Stimulated activated naive CD8-positive, alpha-beta T cell treated with anti-CD3 and anti-CD28 coated beads, Interleukin-15, amount 100 ng/mL, for 72 hours (primary cell): ENCODE measurements at regions not wholly inside any gene's neighbourhood (a gene's known extent, or its start where the extent isn't known, plus 50 kb on each side); places are given as distances from the start of the nearest gene placed in this dataset.
"Not testable (repeated sequence)": the region's sequence is repeated elsewhere in the genome, so short reads cannot be mapped to it uniquely, and the experiment has no call there.

ENCODE experiments used
- ATAC-seq: fragments of 150-1000 bp; cut with Tn5 transposase; 2 replicates; pipeline ENCODE4 v1.10.0; 2021; ENCODE audit warnings: mild to moderate bottlenecking, moderate library complexity
- DNase-seq, 2 donors: peaks; one replicate each; pipeline ENCODE4 v3.0.0; 2021 to 2022
- H3K27ac Mint-ChIP-seq, 2 donors: one replicate each; pipeline ENCODE4 v1.8.0; 2022; ENCODE audit warnings: mild to moderate bottlenecking in 2 of 2, mixed read lengths in 2 of 2, moderate library complexity in 2 of 2
- H3K27me3 Mint-ChIP-seq: one replicate; pipeline ENCODE4 v1.8.0; 2022; ENCODE audit warnings: mixed read lengths
- H3K4me1 Mint-ChIP-seq: one replicate; pipeline ENCODE4 v1.8.0; 2022; ENCODE audit warnings: mild to moderate bottlenecking, mixed read lengths
- H3K4me3 Mint-ChIP-seq, 2 donors: one replicate each; pipeline ENCODE4 v1.8.0; 2022; ENCODE audit warnings: mild to moderate bottlenecking in 2 of 2, mixed read lengths in 2 of 2, moderate library complexity in 1 of 2
- H3K9me3 Mint-ChIP-seq, 2 donors: one replicate each; pipeline ENCODE4 v1.8.0; 2022; ENCODE audit warnings: mixed read lengths in 2 of 2

DNA sequence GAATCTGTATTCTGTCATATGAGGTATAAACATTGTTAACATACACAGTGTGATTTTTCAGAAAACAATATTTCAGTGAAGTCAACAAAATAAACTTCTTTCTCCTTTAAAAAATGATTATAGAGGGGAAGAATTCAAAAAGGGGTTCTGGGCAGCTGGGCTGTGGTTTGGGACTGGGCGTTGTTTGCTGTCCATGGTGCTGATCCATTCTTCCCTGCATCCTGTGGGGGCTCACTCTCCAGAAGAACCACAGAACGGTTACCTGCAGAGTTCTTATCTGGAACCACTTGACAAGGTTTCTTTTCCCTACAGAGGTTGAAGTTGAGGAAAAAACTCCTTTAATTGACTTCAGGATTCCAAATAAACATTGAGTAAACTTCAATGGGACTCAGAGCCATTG is 1091.0 kb downstream of the CDH8 start:
- DNase-seq (no peak), ATAC-seq (no peak)
- peaks cover 7 to 8% of the 10 kb centered on the region in 2 donors for H3K9me3 Mint-ChIP-seq
- no peaks in the 10 kb centered on the region for H3K27me3 Mint-ChIP-seq
- H3K4me1 Mint-ChIP-seq = no peaks in the 10 kb centered on the region
- H3K27ac Mint-ChIP-seq = no peak overlapping the region
- H3K4me3 Mint-ChIP-seq = no peak overlapping the region

- not testable (repeated sequence) for DNase-seq, H3K27me3 Mint-ChIP-seq, H3K27ac Mint-ChIP-seq, ATAC-seq, H3K4me3 Mint-ChIP-seq, H3K4me1 Mint-ChIP-seq
- H3K9me3 Mint-ChIP-seq = peaks cover 16 to 26% of the 10 kb centered on the region in 2 donors
Observed at GRCh38 chr16:60936189-60936588, 1100.0 kb downstream of the CDH8 start.

GRCh38 chr16:60932600-60932999 is 1103.6 kb downstream of the CDH8 start:
- no peaks in the 10 kb centered on the region for H3K27me3 Mint-ChIP-seq
- no peaks in the 10 kb centered on the region for H3K4me1 Mint-ChIP-seq
- DNase-seq = no peak
- H3K4me3 Mint-ChIP-seq = no peak overlapping the region
- no peak for ATAC-seq
- H3K9me3 Mint-ChIP-seq = peaks cover 9 to 17% of the 10 kb centered on the region in 2 donors
- H3K27ac Mint-ChIP-seq = no peak overlapping the region

DNA sequence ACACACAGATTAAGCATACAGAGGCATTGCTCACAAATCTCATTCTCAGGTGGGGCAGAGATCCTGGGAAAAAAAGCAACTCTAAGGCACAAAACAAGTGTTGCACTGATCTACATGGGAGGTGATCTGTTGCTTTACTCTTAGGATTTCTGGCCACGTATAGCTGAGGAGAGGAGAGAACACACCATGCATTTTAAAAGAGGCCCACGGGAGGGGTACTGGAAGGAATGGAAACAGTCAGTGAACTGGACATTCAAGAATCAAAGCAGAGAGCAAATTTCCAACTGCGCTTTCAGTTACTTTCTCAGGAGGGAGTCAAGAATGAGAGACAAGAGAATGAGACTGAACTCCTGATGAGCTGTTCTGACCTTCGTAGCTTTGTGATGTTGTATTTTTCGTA is 1105.9 kb downstream of the CDH8 start:
- Mint-ChIP-seq H3K27ac (no peak overlapping the region), H3K27me3 (no peaks in the 10 kb centered on the region), H3K4me3 (no peak overlapping the region), H3K4me1 (no peaks in the 10 kb centered on the region), H3K9me3 (peaks cover 5 to 35% of the 10 kb centered on the region in 2 donors)
- no peak for DNase-seq
- no peak for ATAC-seq

GRCh38 chr16:60922920-60923319 is 1113.3 kb downstream of the CDH8 start:
- Mint-ChIP-seq H3K27me3 (no peaks in the 10 kb centered on the region), H3K4me3 (no peak overlapping the region), H3K27ac (no peak overlapping the region), H3K9me3 (peaks cover 5 to 30% of the 10 kb centered on the region in 2 donors), H3K4me1 (no peaks in the 10 kb centered on the region)
- DNase-seq (no peak), ATAC-seq (no peak)

DNA sequence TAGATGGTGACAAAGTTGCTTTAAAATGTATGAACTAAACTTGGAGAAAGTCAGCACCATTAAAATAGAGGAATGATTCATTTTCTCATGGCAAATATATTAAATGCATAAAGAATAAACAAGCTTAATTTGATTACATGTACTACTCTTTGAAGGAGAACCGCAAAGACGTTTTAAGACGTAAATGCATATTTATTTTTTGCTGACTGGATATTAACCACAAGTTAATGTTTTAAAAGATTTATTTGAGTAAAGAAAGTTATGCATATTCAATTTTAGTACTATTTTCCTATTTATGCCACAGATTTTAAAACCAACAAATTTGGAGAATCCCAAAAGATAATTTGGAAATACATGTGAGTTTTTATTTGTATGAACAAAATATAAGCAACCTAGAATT is 1121.9 kb downstream of the CDH8 start:
- Mint-ChIP-seq H3K4me1 (no peaks in the 10 kb centered on the region), H3K27me3 (no peaks in the 10 kb centered on the region), H3K4me3 (no peak overlapping the region), H3K27ac (no peak overlapping the region), H3K9me3 (peaks cover 4 to 8% of the 10 kb centered on the region in 2 donors)
- DNase-seq (no peak), ATAC-seq (no peak)

DNA sequence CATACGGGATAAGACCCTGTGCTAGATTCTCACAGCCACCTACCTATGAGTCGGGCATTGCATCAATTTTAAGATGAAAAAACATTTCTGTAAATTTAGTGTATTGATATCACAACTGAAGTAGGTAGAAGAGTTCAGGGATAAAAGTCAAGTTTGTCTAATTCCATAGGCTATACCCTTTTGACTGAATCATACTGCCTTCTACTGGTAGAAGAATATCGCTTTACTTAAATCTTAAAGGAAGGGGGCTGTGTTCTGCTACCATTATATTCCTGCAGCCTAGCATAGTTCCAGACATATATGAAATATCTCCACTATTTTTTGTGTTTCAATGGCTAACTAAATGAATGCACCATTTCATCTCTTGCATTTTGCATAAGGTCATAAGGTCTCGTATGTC is 1128.6 kb downstream of the CDH8 start:
- ATAC-seq = no peak
- no peaks in the 10 kb centered on the region for H3K27me3 Mint-ChIP-seq
- H3K4me1 Mint-ChIP-seq = no peaks in the 10 kb centered on the region
- no peak for DNase-seq
- peaks cover 6 to 7% of the 10 kb centered on the region in 2 donors for H3K9me3 Mint-ChIP-seq
- no peak overlapping the region for H3K4me3 Mint-ChIP-seq
- no peak overlapping the region for H3K27ac Mint-ChIP-seq

GRCh38 chr16:60905811-60906210 is 1130.4 kb downstream of the CDH8 start:
- Mint-ChIP-seq H3K27me3 (no peaks in the 10 kb centered on the region), H3K27ac (no peak overlapping the region), H3K4me3 (no peak overlapping the region), H3K9me3 (peaks cover 6 to 7% of the 10 kb centered on the region in 2 donors), H3K4me1 (no peaks in the 10 kb centered on the region)
- ATAC-seq = no peak
- DNase-seq = no peak

- Mint-ChIP-seq H3K4me1 (no peaks in the 10 kb centered on the region), H3K9me3 (peaks cover 0 to 5% of the 10 kb centered on the region in 2 donors), H3K4me3 (no peak overlapping the region), H3K27ac (no peak overlapping the region), H3K27me3 (no peaks in the 10 kb centered on the region)
- DNase-seq (no peak), ATAC-seq (no peak)
Observed at GRCh38 chr16:60902114-60902513, 1134.1 kb downstream of the CDH8 start.

DNA sequence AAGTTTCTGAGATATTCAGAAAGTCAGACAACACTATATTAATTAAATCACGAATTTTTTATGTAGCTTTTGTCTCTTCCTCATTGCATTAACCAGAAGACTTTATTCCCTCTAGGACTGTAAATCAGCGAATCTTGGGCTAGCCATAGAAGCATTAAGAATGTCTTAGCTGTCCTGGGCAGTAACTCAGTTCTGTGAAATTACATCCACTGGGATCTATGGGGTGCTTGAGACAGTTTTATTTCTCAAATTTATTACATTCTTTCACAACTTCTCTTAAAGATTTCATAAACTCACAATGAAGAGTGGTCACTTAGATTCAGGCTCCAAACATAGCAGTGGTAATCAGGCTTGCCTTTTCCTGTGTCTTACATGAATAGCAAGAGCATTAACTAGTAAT is 1153.4 kb downstream of the CDH8 start:
- H3K27ac Mint-ChIP-seq = no peak overlapping the region
- H3K27me3 Mint-ChIP-seq = no peaks in the 10 kb centered on the region
- ATAC-seq = no peak

GRCh38 chr16:60852635-60853034 is 1183.6 kb downstream of the CDH8 start:
- H3K4me3 Mint-ChIP-seq = no peak overlapping the region
- DNase-seq (no peak), ATAC-seq (no peak)
- H3K9me3 Mint-ChIP-seq = peaks cover 6 to 8% of the 10 kb centered on the region in 2 donors
- H3K27me3 Mint-ChIP-seq = no peaks in the 10 kb centered on the region
- H3K4me1 Mint-ChIP-seq = no peaks in the 10 kb centered on the region
- H3K27ac Mint-ChIP-seq = no peak overlapping the region

More for the DNA sequence above, 1153.4 kb downstream of the CDH8 start:
- no peaks in the 10 kb centered on the region for H3K4me1 Mint-ChIP-seq
- H3K9me3 Mint-ChIP-seq = peaks cover 6 to 10% of the 10 kb centered on the region in 2 donors
- no peak for DNase-seq
- H3K4me3 Mint-ChIP-seq = no peak overlapping the region

GRCh38 chr16:60821661-60822060 is 1214.6 kb downstream of the CDH8 start:
- H3K4me3 Mint-ChIP-seq = no peak overlapping the region
- no peaks in the 10 kb centered on the region for H3K27me3 Mint-ChIP-seq
- DNase-seq = no peak
- no peaks in the 10 kb centered on the region for H3K4me1 Mint-ChIP-seq
- H3K27ac Mint-ChIP-seq = no peak overlapping the region
- no peak for ATAC-seq
- H3K9me3 Mint-ChIP-seq = peaks cover 13 to 26% of the 10 kb centered on the region in 2 donors

DNA sequence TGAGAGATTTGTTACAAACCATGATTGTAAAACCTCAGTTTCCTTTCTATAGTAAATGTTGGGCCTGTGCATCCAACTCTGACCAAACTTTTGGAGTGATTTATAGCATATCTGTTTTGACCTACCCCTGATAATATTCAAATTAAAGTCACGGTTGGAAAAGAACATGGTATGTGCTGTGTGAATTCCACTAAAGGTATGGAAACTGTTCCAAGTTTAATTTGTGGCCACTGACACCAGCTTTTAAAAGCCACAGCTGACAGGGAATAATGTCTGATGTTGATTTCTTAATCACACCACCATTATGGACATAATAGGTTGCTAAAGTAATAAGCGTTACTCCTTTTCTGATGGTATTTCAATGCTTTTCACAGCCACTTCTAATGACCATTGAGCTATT is 1215.9 kb downstream of the CDH8 start:
- H3K27me3 Mint-ChIP-seq = no peaks in the 10 kb centered on the region
- DNase-seq = no peak
- peaks cover 16 to 29% of the 10 kb centered on the region in 2 donors for H3K9me3 Mint-ChIP-seq
- no peaks in the 10 kb centered on the region for H3K4me1 Mint-ChIP-seq
- no peak for ATAC-seq
- H3K4me3 Mint-ChIP-seq = no peak overlapping the region
- no peak overlapping the region for H3K27ac Mint-ChIP-seq

DNA sequence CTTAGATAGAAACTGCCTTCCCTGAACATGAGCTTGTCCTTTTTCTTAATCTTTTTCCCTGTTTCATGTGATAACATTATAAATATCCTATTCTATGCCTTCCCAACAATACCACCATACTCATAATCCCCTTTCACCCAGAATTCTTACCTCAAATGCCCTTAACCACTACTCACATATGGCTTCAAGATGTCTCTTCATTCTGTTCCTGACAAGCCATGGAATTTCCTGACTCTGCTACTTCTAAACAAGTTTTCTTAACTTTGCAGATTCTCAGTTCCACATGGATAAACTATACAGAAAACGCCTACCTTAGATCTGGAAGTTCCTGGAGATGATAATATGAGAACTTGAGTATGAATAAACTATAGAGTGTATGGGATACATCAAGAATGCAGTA is 1217.8 kb downstream of the CDH8 start:
- H3K4me3 Mint-ChIP-seq = no peak overlapping the region
- H3K27ac Mint-ChIP-seq = no peak overlapping the region
- H3K4me1 Mint-ChIP-seq = no peaks in the 10 kb centered on the region
- ATAC-seq (no peak), DNase-seq (no peak)
- peaks cover 16 to 22% of the 10 kb centered on the region in 2 donors for H3K9me3 Mint-ChIP-seq
- H3K27me3 Mint-ChIP-seq = no peaks in the 10 kb centered on the region

GRCh38 chr16:60816461-60816860 is 1219.8 kb downstream of the CDH8 start:
- no peak for DNase-seq
- no peak overlapping the region for H3K27ac Mint-ChIP-seq
- no peak for ATAC-seq
- peaks cover 7 to 17% of the 10 kb centered on the region in 2 donors for H3K9me3 Mint-ChIP-seq
- H3K27me3 Mint-ChIP-seq = no peaks in the 10 kb centered on the region
- H3K4me1 Mint-ChIP-seq = no peaks in the 10 kb centered on the region
- H3K4me3 Mint-ChIP-seq = no peak overlapping the region

GRCh38 chr16:60815865-60816264 is 1220.4 kb downstream of the CDH8 start:
- no peak for DNase-seq
- no peak for ATAC-seq
- Mint-ChIP-seq H3K27ac (no peak overlapping the region), H3K4me3 (no peak overlapping the region), H3K27me3 (no peaks in the 10 kb centered on the region), H3K9me3 (peaks cover 7 to 13% of the 10 kb centered on the region in 2 donors), H3K4me1 (no peaks in the 10 kb centered on the region)

- DNase-seq (no peak), ATAC-seq (no peak)
- H3K4me1 Mint-ChIP-seq = no peaks in the 10 kb centered on the region
- no peak overlapping the region for H3K27ac Mint-ChIP-seq
- H3K27me3 Mint-ChIP-seq = no peaks in the 10 kb centered on the region
- peaks cover 7 to 13% of the 10 kb centered on the region in 2 donors for H3K9me3 Mint-ChIP-seq
- no peak overlapping the region for H3K4me3 Mint-ChIP-seq
Observed at GRCh38 chr16:60815033-60815432, 1221.2 kb downstream of the CDH8 start.
